ENCODE measurements at regions not wholly inside any gene's neighbourhood (a gene's known extent, or its start where the extent isn't known, plus 50 kb on each side); places are given as distances from the start of the nearest gene placed in this dataset.

DNA sequence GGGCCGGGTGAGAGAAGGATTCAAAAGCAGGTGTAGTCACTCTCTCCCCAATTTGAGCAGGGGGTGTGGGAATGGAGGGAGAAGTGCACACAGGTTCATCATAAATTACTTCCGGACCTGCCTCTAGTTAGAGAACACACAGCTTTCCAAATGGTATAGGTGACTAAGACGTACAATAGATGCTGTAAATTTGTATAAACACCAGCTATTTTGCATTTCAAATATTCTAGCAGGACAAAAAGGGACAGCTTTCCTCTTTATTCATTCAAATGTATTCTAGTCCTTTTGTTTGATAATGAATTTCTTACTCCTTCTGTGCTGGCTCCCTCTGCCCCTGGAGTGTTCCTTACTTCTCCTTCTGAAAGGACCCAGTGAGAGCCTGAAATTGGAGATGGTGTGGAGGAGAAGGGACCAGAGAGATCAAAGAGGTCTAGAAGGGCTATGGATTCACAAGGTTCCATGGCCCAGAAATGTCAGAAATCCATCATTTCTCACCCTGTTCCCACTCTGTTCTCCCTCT lies 53.2 kb upstream of the SH3BP4 start:
- no peak for TF ChIP-seq EZH2 (IDR thresholded peaks at IDR 0.05; ENCODE audit: low read length, unreplicated experiment)
- TF ChIP-seq CTCF (conservative IDR thresholded peaks at IDR 0.05; ENCODE audit: low read depth, low read length), result no peak
- TF ChIP-seq EZH2phosphoT487 (IDR thresholded peaks at IDR 0.05; ENCODE audit: borderline replicate concordance, low read length), result no peak
